ACC112 (cell line): ENCODE measurements at regions not wholly inside any gene's neighbourhood (a gene's known extent, or its start where the extent isn't known, plus 50 kb on each side); places are given as distances from the start of the nearest gene placed in this dataset.

Experiments used
- H2AFZ ChIP-seq: fragments of 200-600 bp; sonication (generic); one replicate; pipeline ENCODE4 v1.6.0; 2017; ENCODE audit warnings: antibody characterized with exemption, low read length; ENCODE audit not compliant: unreplicated experiment
- H3K27ac ChIP-seq: fragments of 200-600 bp; sonication (generic); 2 replicates; pipeline ENCODE4 v1.5.1; 2014; ENCODE audit warnings: low read depth, mild to moderate bottlenecking, antibody characterized with exemption, low read length, moderate library complexity
- H3K27me3 ChIP-seq: fragments of 200-600 bp; sonication (generic); 2 replicates; pipeline ENCODE4 v1.6.1; 2014; ENCODE audit warnings: mild to moderate bottlenecking, antibody characterized with exemption, low read length, moderate library complexity, mixed read lengths; ENCODE audit not compliant: insufficient read depth
- H3K36me3 ChIP-seq: fragments of 200-600 bp; sonication (generic); 2 replicates; pipeline ENCODE4 v1.6.1; 2016; ENCODE audit warnings: mild to moderate bottlenecking, antibody characterized with exemption, low read length, moderate library complexity, mixed read lengths; ENCODE audit not compliant: insufficient read depth
- H3K4me1 ChIP-seq: fragments of 200-600 bp; sonication (generic); one replicate; pipeline ENCODE4 v1.6.1; 2016; ENCODE audit warnings: low read length, mixed read lengths; ENCODE audit not compliant: insufficient read depth, unreplicated experiment, control insufficient read depth
- H3K4me3 ChIP-seq: fragments of 200-600 bp; sonication (generic); 2 replicates; pipeline ENCODE4 v1.5.1; 2014; ENCODE audit warnings: mild to moderate bottlenecking, low read depth, low read length
- H3K79me2 ChIP-seq: fragments of 200-600 bp; sonication (generic); one replicate; pipeline ENCODE4 v1.6.0; 2016; ENCODE audit warnings: low read length; ENCODE audit not compliant: control insufficient read depth, unreplicated experiment, insufficient read depth

DNA sequence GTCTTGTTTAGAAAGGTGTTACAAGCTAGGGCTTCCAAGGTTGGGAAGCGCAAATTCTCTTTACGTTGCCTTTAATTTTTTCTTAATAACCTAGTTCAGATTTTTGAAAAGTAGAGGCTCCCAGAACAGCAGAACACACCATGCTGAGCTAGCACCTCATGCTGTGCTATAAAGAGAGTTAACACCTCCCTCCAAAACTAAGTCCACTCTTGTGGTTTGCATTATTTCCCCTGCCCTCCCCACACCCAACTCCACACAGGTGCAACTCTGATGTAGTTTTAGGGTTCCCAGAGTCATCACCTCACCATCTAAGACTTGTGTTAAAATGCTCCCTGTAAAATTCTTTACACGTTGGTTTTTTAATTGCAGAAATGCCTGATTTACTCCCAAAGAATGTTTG, 459.4 kb upstream of the JARID2 start:
- H2AFZ ChIP-seq = no peak overlapping the region
- H3K79me2 ChIP-seq = no peaks in the 10 kb centered on the region
- H3K36me3 ChIP-seq = no peaks in the 10 kb centered on the region
- no peaks in the 10 kb centered on the region for H3K4me1 ChIP-seq
- H3K27me3 ChIP-seq = no peaks in the 10 kb centered on the region
- no peak overlapping the region for H3K27ac ChIP-seq
- H3K4me3 ChIP-seq = no peak overlapping the region

DNA sequence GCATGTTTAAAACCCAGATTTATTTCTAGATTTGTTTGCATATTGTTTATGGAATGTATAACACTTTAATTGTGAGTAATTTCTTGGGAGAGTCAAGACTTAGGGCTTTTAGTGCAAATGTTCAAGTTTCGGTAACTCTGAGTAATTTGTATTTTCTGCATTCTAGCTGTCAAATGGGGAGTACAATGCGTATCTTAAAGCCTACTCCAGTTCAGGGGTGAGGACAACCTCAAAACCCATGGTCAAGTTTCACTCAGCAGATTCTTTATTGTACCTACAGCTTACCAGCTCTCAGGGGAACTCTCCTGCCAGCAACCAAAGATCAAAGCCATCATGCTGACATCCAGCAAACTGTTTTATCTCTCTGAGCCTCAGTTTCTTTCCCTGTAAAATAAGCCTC, 458.6 kb upstream of the JARID2 start:
- Histone ChIP-seq H3K27ac (no peak overlapping the region), H3K79me2 (no peaks in the 10 kb centered on the region), H3K27me3 (no peaks in the 10 kb centered on the region), H3K36me3 (no peaks in the 10 kb centered on the region), H3K4me1 (no peaks in the 10 kb centered on the region), H3K4me3 (no peak overlapping the region), H2AFZ (no peak overlapping the region)

DNA sequence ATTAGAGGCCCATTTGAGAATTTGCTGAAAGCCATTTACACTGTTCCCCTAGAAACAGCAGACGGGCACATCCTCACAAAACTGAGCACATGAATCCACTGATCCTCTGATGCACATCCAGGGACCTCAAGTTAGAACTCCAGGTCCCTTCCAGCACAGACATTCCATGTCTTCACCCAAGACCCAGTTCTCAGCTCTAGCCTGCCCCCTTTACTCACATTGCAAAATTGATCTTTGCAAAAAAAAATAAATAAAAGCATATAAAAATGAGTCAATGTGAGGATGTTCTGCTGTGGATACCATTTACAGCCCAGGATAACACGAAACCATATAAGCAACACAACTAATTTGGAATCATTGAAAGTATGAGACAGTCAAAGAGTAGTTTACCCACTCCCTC, 458.2 kb upstream of the JARID2 start:
- H2AFZ ChIP-seq = no peak overlapping the region
- no peaks in the 10 kb centered on the region for H3K36me3 ChIP-seq
- H3K79me2 ChIP-seq = no peaks in the 10 kb centered on the region
- no peak overlapping the region for H3K4me3 ChIP-seq
- no peaks in the 10 kb centered on the region for H3K4me1 ChIP-seq
- H3K27ac ChIP-seq = no peak overlapping the region
- H3K27me3 ChIP-seq = no peaks in the 10 kb centered on the region

DNA sequence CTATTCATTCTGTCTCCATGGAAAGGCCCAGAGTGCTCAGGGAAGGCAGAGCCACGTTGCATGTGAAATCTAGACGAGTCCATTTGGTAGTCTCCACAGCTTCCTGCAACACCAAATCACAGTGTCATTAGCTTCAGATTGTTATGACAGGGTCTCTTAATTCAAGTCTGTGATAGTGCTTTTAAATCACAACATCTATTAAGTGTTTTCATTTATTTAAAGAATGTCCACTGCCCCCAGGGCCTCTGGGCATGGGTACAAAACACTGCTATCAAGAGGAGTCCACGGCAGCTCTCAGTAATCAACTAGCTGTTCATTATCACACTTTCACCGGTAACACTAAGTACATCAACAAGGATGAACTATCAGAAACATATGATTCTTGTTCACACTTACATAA, 455.9 kb upstream of the JARID2 start:
- Histone ChIP-seq H3K27me3 (no peaks in the 10 kb centered on the region), H3K4me1 (no peaks in the 10 kb centered on the region), H2AFZ (no peak overlapping the region), H3K79me2 (no peaks in the 10 kb centered on the region), H3K36me3 (no peaks in the 10 kb centered on the region), H3K4me3 (no peak overlapping the region), H3K27ac (no peak overlapping the region)

DNA sequence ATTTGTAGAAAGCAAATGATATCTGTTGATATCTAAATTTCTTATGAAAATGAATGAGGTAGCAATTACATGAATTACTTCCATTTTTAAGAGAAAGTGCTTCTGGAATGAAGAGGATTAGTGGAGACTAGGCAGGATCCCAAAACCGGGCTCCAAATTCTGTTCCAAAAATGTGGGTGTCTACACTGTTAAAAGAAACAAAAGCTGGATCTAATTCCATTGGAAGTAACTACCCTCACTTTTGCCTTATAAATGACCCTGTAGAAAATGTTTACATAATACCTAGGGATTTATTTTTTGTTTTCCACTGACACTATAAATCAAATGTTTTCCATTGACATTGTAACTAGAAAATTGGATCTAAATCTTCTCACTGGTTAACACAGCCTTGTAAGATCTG, 454.9 kb upstream of the JARID2 start:
- H3K79me2 ChIP-seq = no peaks in the 10 kb centered on the region
- no peak overlapping the region for H3K4me3 ChIP-seq
- H3K4me1 ChIP-seq = no peaks in the 10 kb centered on the region
- no peak overlapping the region for H3K27ac ChIP-seq
- H3K27me3 ChIP-seq = no peaks in the 10 kb centered on the region
- no peaks in the 10 kb centered on the region for H3K36me3 ChIP-seq
- no peak overlapping the region for H2AFZ ChIP-seq

DNA sequence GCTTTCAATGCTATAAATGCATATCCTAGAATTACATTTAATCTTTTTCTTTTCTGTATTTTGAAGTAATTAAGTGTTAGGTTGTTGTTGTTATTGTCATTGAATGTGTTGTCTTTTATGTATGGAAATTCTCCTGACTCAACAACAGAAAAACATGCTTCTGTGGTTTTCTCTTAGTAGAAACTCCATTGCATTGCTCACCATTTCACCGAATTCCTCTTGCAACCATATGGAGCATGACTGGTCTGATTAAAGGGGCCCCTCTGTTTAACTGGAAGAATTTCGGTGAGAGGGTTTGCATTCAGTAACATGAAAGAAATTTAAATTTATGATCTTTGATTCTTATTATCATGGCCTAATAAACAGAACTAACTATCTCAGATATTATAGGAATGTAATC, 454.3 kb upstream of the JARID2 start:
- Histone ChIP-seq H3K79me2 (no peaks in the 10 kb centered on the region), H3K4me1 (no peaks in the 10 kb centered on the region), H2AFZ (no peak overlapping the region), H3K27ac (no peak overlapping the region), H3K27me3 (no peaks in the 10 kb centered on the region), H3K4me3 (no peak overlapping the region), H3K36me3 (no peaks in the 10 kb centered on the region)

DNA sequence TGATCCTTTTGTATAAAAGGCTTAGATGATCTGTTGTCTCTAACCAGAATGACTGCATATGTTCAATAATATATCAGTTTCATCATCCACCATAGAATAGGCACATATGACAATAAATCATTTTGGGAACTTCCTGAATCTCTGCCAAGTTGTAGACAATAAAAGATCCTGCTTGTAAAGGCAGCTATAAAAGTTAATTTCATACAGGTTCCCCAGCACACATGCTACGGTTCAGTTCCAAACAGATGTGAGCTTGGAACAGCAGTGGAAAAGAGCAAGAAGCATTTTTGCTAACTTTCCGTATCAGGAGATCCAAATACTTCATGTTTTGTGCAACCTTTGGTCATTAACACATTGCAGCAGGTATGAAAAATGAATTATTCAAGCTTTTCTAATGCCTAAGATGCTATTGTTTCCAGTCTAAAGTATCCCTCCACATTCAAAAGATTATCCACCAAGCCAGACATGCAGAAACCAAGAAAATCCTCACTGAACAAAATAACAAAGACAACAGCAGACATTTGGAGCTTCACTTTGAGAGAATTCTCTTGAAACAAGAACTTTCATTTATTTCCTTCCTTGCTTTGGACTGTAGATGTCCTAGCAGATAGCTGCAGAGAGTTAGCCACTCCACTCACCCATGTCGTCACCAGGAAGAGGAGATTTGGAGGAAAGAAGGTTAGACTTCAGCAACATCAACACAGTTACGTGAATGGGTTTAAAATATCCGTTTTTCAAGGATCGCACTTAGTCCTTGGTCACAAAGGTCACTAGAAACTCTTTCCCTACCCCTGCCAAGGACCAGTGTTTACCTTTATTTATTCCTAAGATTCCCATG, 453.5 kb upstream of the JARID2 start:
- no peaks in the 10 kb centered on the region for H3K36me3 ChIP-seq
- H3K27ac ChIP-seq = no peak overlapping the region
- no peaks in the 10 kb centered on the region for H3K79me2 ChIP-seq
- no peaks in the 10 kb centered on the region for H3K27me3 ChIP-seq
- H3K4me3 ChIP-seq = no peak overlapping the region
- no peaks in the 10 kb centered on the region for H3K4me1 ChIP-seq
- H2AFZ ChIP-seq = no peak overlapping the region

DNA sequence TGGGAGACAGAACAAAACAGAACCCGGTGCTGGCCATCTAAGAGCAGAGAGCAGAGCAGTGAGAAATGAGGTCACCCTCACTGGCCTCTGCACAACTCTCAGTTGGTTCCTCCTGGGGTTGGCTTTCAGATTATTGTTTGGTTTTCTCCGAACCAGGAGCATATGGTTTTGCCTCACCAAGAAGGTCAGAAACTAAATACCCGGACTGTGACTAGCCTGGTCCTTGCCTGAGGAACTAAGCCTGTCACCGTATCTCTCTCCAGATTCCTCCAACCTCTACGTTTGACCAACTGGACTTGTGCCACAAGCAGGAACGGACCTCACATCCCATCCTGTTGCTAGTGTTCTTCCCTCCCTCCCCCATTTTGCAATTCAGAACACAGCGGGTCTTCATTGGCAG, 450.4 kb upstream of the JARID2 start:
- Histone ChIP-seq H3K36me3 (no peaks in the 10 kb centered on the region), H3K27ac (no peak overlapping the region)

DNA sequence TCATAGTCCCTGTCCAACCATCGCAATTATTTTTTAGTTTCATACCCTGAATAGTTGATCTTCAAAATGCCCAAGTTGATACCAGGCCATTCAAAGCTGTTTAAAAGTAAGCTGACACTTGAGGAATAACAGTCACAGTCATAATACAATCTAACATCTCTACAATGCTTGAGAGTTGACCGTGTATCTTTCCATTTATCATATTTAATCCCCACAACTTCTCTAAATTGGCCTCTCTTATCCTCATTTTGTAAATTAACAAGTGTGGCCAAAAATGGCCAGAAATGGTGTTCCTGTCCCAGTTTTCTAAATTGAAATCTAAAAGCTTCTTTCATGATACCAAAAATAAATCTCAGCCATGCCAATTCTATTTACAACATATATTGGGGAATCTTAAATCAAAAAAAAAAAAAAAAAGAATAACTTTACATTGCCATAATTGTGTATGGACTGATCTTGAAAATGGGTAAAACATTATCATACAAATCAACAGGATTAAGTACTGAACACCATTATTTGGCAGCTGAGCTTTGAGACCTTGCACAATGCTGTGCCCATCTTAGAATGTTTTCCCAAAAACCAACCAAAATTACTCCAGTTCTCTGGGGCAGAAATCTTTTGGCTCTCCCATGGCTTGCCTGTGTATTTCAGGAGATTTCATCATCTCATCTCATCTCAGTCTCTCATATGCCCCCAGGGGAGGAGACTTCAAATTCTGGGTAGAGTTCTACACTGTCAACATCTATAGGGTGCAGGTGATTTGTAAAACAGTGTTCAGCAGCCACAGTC, 448.7 kb upstream of the JARID2 start:
- H3K79me2 ChIP-seq = no peaks in the 10 kb centered on the region
- no peak overlapping the region for H2AFZ ChIP-seq
- H3K36me3 ChIP-seq = no peaks in the 10 kb centered on the region
- no peaks in the 10 kb centered on the region for H3K27me3 ChIP-seq
- H3K4me1 ChIP-seq = no peaks in the 10 kb centered on the region
- no peak overlapping the region for H3K27ac ChIP-seq
- H3K4me3 ChIP-seq = no peak overlapping the region

More for the DNA sequence above, 450.4 kb upstream of the JARID2 start:
- no peaks in the 10 kb centered on the region for H3K79me2 ChIP-seq
- no peak overlapping the region for H3K4me3 ChIP-seq
- H2AFZ ChIP-seq = no peak overlapping the region
- no peaks in the 10 kb centered on the region for H3K4me1 ChIP-seq
- no peaks in the 10 kb centered on the region for H3K27me3 ChIP-seq

DNA sequence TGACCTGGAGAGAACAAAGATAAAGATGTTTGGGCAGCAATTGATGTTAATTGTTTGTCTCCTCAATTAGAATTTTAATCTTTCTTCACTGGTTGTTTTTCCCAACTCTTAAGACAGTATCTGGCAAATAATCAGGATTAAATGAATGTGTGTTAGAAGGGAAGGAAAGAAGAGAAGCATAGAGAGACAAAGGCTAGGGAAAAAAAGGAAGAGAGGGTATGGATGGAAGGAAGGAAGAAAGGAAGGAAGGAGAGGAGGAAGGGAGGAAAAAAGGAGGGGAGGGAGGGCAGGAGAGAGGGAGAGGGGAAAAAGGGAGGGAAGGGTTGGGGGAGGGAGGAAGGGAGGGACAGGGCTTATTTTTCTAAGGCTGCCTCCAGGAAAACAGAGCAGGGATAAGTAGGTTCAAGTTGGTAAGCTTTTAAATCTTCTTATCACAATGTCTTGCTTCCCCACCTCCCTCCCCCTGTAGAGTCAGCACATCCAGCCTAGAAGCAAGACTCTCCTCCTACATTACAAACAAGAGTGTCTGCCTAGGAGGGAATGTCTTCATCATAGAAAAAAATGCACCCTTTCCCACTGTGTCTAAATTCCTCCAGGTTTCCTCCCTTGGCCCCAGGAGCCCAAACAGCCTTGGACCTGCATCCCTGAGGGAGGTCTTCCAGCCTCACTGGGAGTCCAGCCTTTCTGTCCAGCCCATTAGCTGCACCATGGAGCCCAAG, 447.8 kb upstream of the JARID2 start:
- Histone ChIP-seq H3K27ac (no peak overlapping the region), H3K79me2 (no peaks in the 10 kb centered on the region), H2AFZ (no peak overlapping the region)

More for the DNA sequence above, 447.8 kb upstream of the JARID2 start:
- H3K4me3 ChIP-seq = no peak overlapping the region
- H3K27me3 ChIP-seq = no peaks in the 10 kb centered on the region
- no peaks in the 10 kb centered on the region for H3K4me1 ChIP-seq
- no peaks in the 10 kb centered on the region for H3K36me3 ChIP-seq
